H9 (cell line): ENCODE measurements at regions not wholly inside any gene's neighbourhood (a gene's known extent, or its start where the extent isn't known, plus 50 kb on each side); places are given as distances from the start of the nearest gene placed in this dataset.

Experiments
- DNase-seq: peaks from one replicate; pipeline ENCODE4 v3.0.0-alpha.2; 2017
- H2AFZ ChIP-seq: one replicate; pipeline ENCODE4 v1.6.1; 2013; ENCODE audit warnings: mild to moderate bottlenecking, low read length, control low read depth, moderate library complexity
- H2AK5ac ChIP-seq: 2 replicates; pipeline ENCODE4 v1.6.1; 2013; ENCODE audit warnings: low read length, control low read depth, mixed read lengths; ENCODE audit not compliant: insufficient read length
- H2BK120ac ChIP-seq: one replicate; pipeline ENCODE4 v1.6.1; 2013; ENCODE audit warnings: low read depth, mild to moderate bottlenecking, low read length, control low read depth, inconsistent platforms; ENCODE audit not compliant: poor library complexity, severe bottlenecking
- H2BK12ac ChIP-seq: 2 replicates; pipeline ENCODE4 v1.6.1; 2013; ENCODE audit warnings: low read length, control low read depth, mixed read lengths, low read depth; ENCODE audit not compliant: insufficient read length
- H2BK15ac ChIP-seq: 2 replicates; pipeline ENCODE4 v1.6.1; 2013; ENCODE audit warnings: low read depth, low read length, control low read depth
- H2BK20ac ChIP-seq: one replicate; pipeline ENCODE4 v1.6.1; 2013; ENCODE audit warnings: low read depth, mild to moderate bottlenecking, low read length, control low read depth, inconsistent platforms; ENCODE audit not compliant: poor library complexity, severe bottlenecking
- H2BK5ac ChIP-seq: 2 replicates; pipeline ENCODE4 v1.6.1; 2013; ENCODE audit warnings: low read length, control low read depth, mixed read lengths; ENCODE audit not compliant: insufficient read length
- H3K14ac ChIP-seq: 2 replicates; pipeline ENCODE4 v1.6.1; 2013; ENCODE audit warnings: low read length, control low read depth; ENCODE audit not compliant: insufficient read depth
- H3K18ac ChIP-seq: 2 replicates; pipeline ENCODE4 v1.6.1; 2013; ENCODE audit warnings: low read depth, mild to moderate bottlenecking, mixed read lengths, low read length, control low read depth; ENCODE audit not compliant: insufficient read length
- H3K23ac ChIP-seq: 2 replicates; pipeline ENCODE4 v1.6.1; 2013; ENCODE audit warnings: low read length, control low read depth, mixed read lengths, low read depth; ENCODE audit not compliant: insufficient read length
- H3K23me2 ChIP-seq: 2 replicates; pipeline ENCODE4 v1.6.1; 2013; ENCODE audit warnings: low read depth, mild to moderate bottlenecking, mixed read lengths, low read length, control low read depth; ENCODE audit not compliant: insufficient read length, poor library complexity, severe bottlenecking
- H3K27ac ChIP-seq: 2 replicates; pipeline ENCODE4 v1.5.1; 2013; ENCODE audit warnings: low read length, control low read depth, mixed read lengths, low read depth; ENCODE audit not compliant: insufficient read length
- H3K27me3 ChIP-seq: 2 replicates; pipeline ENCODE4 v1.6.1; 2013; ENCODE audit warnings: low read length, control low read depth, inconsistent platforms; ENCODE audit not compliant: insufficient read depth
- H3K4ac ChIP-seq: 2 replicates; pipeline ENCODE4 v1.6.1; 2013; ENCODE audit warnings: low read depth, mild to moderate bottlenecking, control low read depth, inconsistent platforms, low read length, moderate library complexity
- H3K4me1 ChIP-seq: 2 replicates; pipeline ENCODE4 v1.6.1; 2013; ENCODE audit warnings: low read length, control low read depth, inconsistent platforms; ENCODE audit not compliant: insufficient read depth
- H3K4me2 ChIP-seq: 2 replicates; pipeline ENCODE4 v1.6.1; 2013; ENCODE audit warnings: low read length, control low read depth, mixed read lengths; ENCODE audit not compliant: insufficient read length, insufficient read depth
- H3K56ac ChIP-seq: 2 replicates; pipeline ENCODE4 v1.6.1; 2013; ENCODE audit warnings: low read depth, mild to moderate bottlenecking, mixed read lengths, low read length, control low read depth; ENCODE audit not compliant: insufficient read length
- H3K79me1 ChIP-seq: 2 replicates; pipeline ENCODE4 v1.6.1; 2013; ENCODE audit warnings: low read depth, mild to moderate bottlenecking, moderate library complexity, low read length, control low read depth, inconsistent platforms; ENCODE audit not compliant: insufficient read depth, poor library complexity, severe bottlenecking
- H3K79me2 ChIP-seq: 2 replicates; pipeline ENCODE4 v1.6.1; 2013; ENCODE audit warnings: low read length, control low read depth, inconsistent platforms; ENCODE audit not compliant: insufficient read depth
- H3K9ac ChIP-seq: 2 replicates; pipeline ENCODE4 v1.6.1; 2013; ENCODE audit warnings: low read length, control low read depth, mixed read lengths; ENCODE audit not compliant: insufficient read length; ENCODE audit errors: extremely low read depth
- H3K9me3 ChIP-seq: one replicate; pipeline ENCODE4 v1.6.1; 2013; ENCODE audit warnings: low read depth, low read length, inconsistent platforms; ENCODE audit not compliant: control insufficient read depth
- H3T11ph ChIP-seq: one replicate; pipeline ENCODE4 v1.6.1; 2013; ENCODE audit warnings: mild to moderate bottlenecking, low read length, control low read depth, inconsistent platforms
- H4K20me1 ChIP-seq: one replicate; pipeline ENCODE4 v1.6.1; 2013; ENCODE audit not compliant: control insufficient read depth, insufficient read length, insufficient read depth
- H4K5ac ChIP-seq: 2 replicates; pipeline ENCODE4 v1.6.1; 2013; ENCODE audit warnings: low read depth, mild to moderate bottlenecking, mixed read lengths, low read length, control low read depth; ENCODE audit not compliant: insufficient read length
- H4K8ac ChIP-seq: replicated peaks from 2 replicates; pipeline ENCODE4 v1.6.1; 2013; ENCODE audit warnings: low read length, control low read depth, mixed read lengths, low read depth; ENCODE audit not compliant: insufficient read length
- H4K91ac ChIP-seq: 2 replicates; pipeline ENCODE4 v1.6.1; 2013; ENCODE audit warnings: low read depth, mild to moderate bottlenecking, moderate library complexity, mixed read lengths, low read length, control low read depth; ENCODE audit not compliant: insufficient read length
- H3K27ac Mint-ChIP-seq, 3 experiments: 2 replicates in 2 of 3; 3 replicates in 1 of 3; pipeline ENCODE4 v1.8.0; 2020 to 2021; ENCODE audit warnings: mixed read lengths in 3 of 3, mild to moderate bottlenecking in 1 of 3, moderate library complexity in 1 of 3
- H3K27me3 Mint-ChIP-seq: 2 replicates; pipeline ENCODE4 v1.8.0; 2021; ENCODE audit warnings: low read depth, mild to moderate bottlenecking, moderate library complexity, mixed read lengths
- H3K36me3 Mint-ChIP-seq, 3 experiments: 2 replicates in 2 of 3; 3 replicates in 1 of 3; pipeline ENCODE4 v1.8.0; 2020 to 2021; ENCODE audit warnings: low read depth in 3 of 3, mixed read lengths in 3 of 3; ENCODE audit not compliant: insufficient read depth in 1 of 3
- H3K4me1 Mint-ChIP-seq, 2 experiments: 2 replicates each; pipeline ENCODE4 v1.8.0; 2020; ENCODE audit warnings: mixed read lengths in 2 of 2
- H3K4me3 Mint-ChIP-seq, 2 experiments: 2 replicates in 1 of 2; 3 replicates in 1 of 2; pipeline ENCODE4 v1.8.0; 2020 to 2021; ENCODE audit warnings: mild to moderate bottlenecking in 2 of 2, mixed read lengths in 2 of 2, moderate library complexity in 1 of 2
- H3K9me3 Mint-ChIP-seq, 2 experiments: 2 replicates in 1 of 2; 3 replicates in 1 of 2; pipeline ENCODE4 v1.8.0; 2020; ENCODE audit warnings: mild to moderate bottlenecking in 2 of 2, mixed read lengths in 2 of 2, moderate library complexity in 1 of 2
- CTCF ChIP-seq: fragments of 200-600 bp; sonication (generic); conservative IDR thresholded peaks from 3 replicates; pipeline ENCODE4 v1.8.0; 2021; ENCODE audit warnings: antibody characterized with exemption, mild to moderate bottlenecking
- WGBS: extraction: QIAGEN DNeasy Blood & Tissue Kit; methylation state at CpG from one replicate; pipeline ENCODE4 v1.1.7; 2013; ENCODE audit warnings: missing lambda C conversion rate, low lambda C conversion rate, mixed read lengths; ENCODE audit not compliant: insufficient read length; ENCODE audit errors: extremely low coverage; 5-methylcytosine and 5-hydroxymethylcytosine counted together

DNA sequence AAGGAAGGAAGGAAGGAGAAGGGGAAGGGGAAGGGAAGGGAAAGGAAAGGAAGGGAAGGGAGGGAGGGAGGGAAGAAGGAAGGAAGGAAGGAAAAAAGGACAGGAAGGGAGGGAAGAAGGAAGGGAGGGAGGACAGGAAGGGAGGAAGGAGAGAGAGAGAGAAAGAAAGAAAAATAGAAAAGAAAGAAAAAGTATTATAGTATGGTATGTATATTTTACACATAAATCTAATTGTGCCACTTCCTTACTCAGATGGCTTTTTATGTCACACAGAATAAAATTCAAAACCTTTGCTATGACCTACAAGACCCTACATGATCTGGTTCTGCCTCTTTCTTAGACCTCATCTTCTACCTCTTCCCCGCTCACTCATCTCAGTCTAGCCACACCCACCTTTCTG, 1016.9 kb upstream of the AUTS2 start:
- Histone ChIP-seq H4K8ac (no peak overlapping the region), H3K79me1 (no peaks in the 10 kb centered on the region), H4K5ac (no peak overlapping the region), H2BK12ac (no peak overlapping the region), H3K79me2 (no peaks in the 10 kb centered on the region), H2BK15ac (no peak overlapping the region), H3T11ph (no peak overlapping the region), H3K4ac (no peak overlapping the region), H3K27me3 (no peaks in the 10 kb centered on the region), H3K23me2 (no peaks in the 10 kb centered on the region), H2BK120ac (no peak overlapping the region), H3K27ac (no peak overlapping the region), H2BK5ac (no peak overlapping the region), H3K18ac (no peak overlapping the region), H2AK5ac (no peak overlapping the region), H4K91ac (no peak overlapping the region), H3K4me2 (no peak overlapping the region), H4K20me1 (no peaks in the 10 kb centered on the region), H3K4me1 (no peaks in the 10 kb centered on the region), H2AFZ (no peak overlapping the region), H3K14ac (no peak overlapping the region), H3K9me3 (no peaks in the 10 kb centered on the region), H3K56ac (no peak overlapping the region), H2BK20ac (no peak overlapping the region), H3K9ac (no peak overlapping the region), H3K23ac (no peak overlapping the region)
- DNase-seq, result no peak
- H3K36me3 Mint-ChIP-seq, result peaks cover 0 to 4% (median 2%) of the 10 kb centered on the region in 3 experiments; a peak in 5 of 7 replicates
- H3K4me3 Mint-ChIP-seq, result no peak overlapping the region
- H3K27me3 Mint-ChIP-seq, result no peaks in the 10 kb centered on the region; the same call in 1 of the 2 replicates
- peaks cover 10 to 11% of the 10 kb centered on the region in 2 experiments; a peak in 4 of 5 replicates for H3K9me3 Mint-ChIP-seq
- H3K27ac Mint-ChIP-seq, result no peak overlapping the region
- WGBS, result no CpG with 5 or more reads among the region's 1 CpG
- no peaks in the 10 kb centered on the region for H3K4me1 Mint-ChIP-seq
- TF ChIP-seq CTCF, result no peak
